Psoas muscle (tissue), 7 donors: ENCODE measurements at regions not wholly inside any gene's neighbourhood (a gene's known extent, or its start where the extent isn't known, plus 50 kb on each side); places are given as distances from the start of the nearest gene placed in this dataset.
A peak's percentile ranks its signal among the peaks of the same experiment; 100 is the strongest.

Experiments used
- ATAC-seq, 4 donors: fragments of 200-7000 bp; cut with Tn5 transposase; one replicate each; pipeline ENCODE4 v1.9.1; 2020; ENCODE audit warnings: moderate library complexity in 3 of 4, mild to moderate bottlenecking in 2 of 4
- DNase-seq, 2 donors: peaks; one replicate each; pipeline ENCODE4 v3.0.0-alpha.2; 2020
- H3K27ac ChIP-seq: fragments of 200-600 bp; one replicate; pipeline ENCODE4 v1.8.0; 2022
- H3K27me3 ChIP-seq, 3 donors: fragments of 200-600 bp in 1 of 3; one replicate each; pipeline versions ENCODE4 v1.6.1 to v1.8.0; 2013 to 2022; ENCODE audit warnings: low read length in 2 of 3, mild to moderate bottlenecking in 2 of 3, moderate library complexity in 1 of 3; ENCODE audit not compliant: insufficient read depth in 3 of 3
- H3K36me3 ChIP-seq, 2 donors: fragments of 200-600 bp in 1 of 2; one replicate each; pipeline versions ENCODE4 v1.6.1 to v1.8.0; 2013 to 2022; ENCODE audit warnings: low read depth in 1 of 2, mild to moderate bottlenecking in 1 of 2, moderate library complexity in 1 of 2; ENCODE audit not compliant: insufficient read depth in 1 of 2
- H3K4me1 ChIP-seq: fragments of 200-600 bp; one replicate; pipeline ENCODE4 v1.8.0; 2022
- H3K4me3 ChIP-seq: fragments of 200-600 bp; one replicate; pipeline ENCODE4 v1.8.0; 2022; ENCODE audit warnings: mild to moderate bottlenecking
- H3K9me3 ChIP-seq: fragments of 200-600 bp; one replicate; pipeline ENCODE4 v1.8.0; 2022
- CTCF ChIP-seq: fragments of 200-600 bp; IDR thresholded peaks from one replicate; pipeline ENCODE4 v1.8.0; 2022; ENCODE audit warnings: antibody characterized with exemption
- WGBS, 3 donors: extraction: QIAGEN DNeasy Blood & Tissue Kit; methylation state at CpG; one replicate each; pipeline versions ENCODE4 v1.1.6 to v1.1.7; 2013; 5-methylcytosine and 5-hydroxymethylcytosine counted together
- intact Hi-C, 2 donors: fragments of 100-400 bp; cut with DNase I; formaldehyde crosslinking; loops; one replicate each; pipeline versions ENCODE4 v1.11.0 to v1.14.2; 2022
- donor health status: healthy with polysubstance abuse.
- donor health status: DM: no; HTN: no; CAD: no; lungs with moderate emphysema.
- donor health status: Bipolar disorder and iron deficiency.
- donor health status: healthy.
- donor health status: DM: yes; HTN: yes; CAD: no.
- donor health status: DM: no; HTN: no; CAD: no.
- donor health status: DM: yes; HTN: yes; CAD: no.

DNA sequence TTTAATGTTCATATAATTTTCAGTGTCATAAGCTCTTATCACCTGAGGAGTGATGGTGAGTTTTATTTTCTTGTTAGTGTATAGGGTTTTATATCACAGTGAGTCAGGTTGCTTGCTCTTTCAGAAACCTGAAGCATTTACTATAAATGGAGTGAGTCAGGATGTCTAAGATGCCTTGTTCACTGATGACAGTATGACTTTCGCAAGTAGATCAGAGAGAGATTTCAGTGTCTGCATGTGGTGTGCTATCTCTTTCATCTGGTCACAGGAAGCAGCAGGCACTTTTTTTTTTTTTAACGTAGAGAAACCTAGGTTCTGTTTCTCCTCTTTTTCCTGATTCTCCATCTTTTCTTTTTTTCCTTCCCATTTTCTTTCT is 237.1 kb downstream of the DMRTA1 start:
- TF ChIP-seq CTCF, result no peak
- H3K4me1 ChIP-seq, result peaks cover 19% of the 10 kb centered on the region
- H3K27me3 ChIP-seq, result no peaks in the 10 kb centered on the region
- DNase-seq (no peak), ATAC-seq (peak; percentile 90 to 95 (median 94))
- 10 to 44% (median 18%) methylated on average over 2 of the region's 2 CpGs for WGBS, 3 donors
- no peaks in the 10 kb centered on the region for H3K36me3 ChIP-seq
- no peaks in the 10 kb centered on the region for H3K9me3 ChIP-seq
- peak overlapping the region; percentile 27 for H3K4me3 ChIP-seq
- intact Hi-C loops, result loop anchor here in 1 of 2 donors (5.0 kb wide), 1 partner anchor 151 kb away; no protein-coding TSS in a partner anchor
- peak overlapping the region; percentile 92 for H3K27ac ChIP-seq

DNA sequence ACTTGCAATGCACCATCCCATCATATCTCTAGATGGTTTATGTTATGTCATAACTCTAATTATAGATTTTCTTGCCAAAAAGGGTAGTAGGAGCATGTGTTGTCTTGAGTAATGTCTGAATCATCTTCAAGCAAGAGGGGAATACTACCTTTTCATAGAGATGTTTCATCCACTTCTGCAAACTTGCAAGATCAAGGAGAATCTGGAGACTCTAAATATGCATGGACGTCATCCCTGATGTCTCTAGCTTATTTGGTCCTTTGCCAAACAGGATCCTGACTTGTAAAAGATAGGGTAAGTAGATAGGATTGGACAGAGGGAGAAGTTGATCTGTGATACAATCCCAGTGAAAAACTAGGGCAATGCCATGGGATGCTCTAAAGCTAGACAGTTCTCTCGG is 246.5 kb downstream of the DMRTA1 start:
- WGBS, 3 donors, result 76 to 83% (median 82%) methylated on average over 2 of the region's 2 CpGs
- H3K9me3 ChIP-seq, result no peaks in the 10 kb centered on the region
- H3K27me3 ChIP-seq, result no peaks in the 10 kb centered on the region
- DNase-seq (no peak), ATAC-seq (peak in 1 of 4 donors; percentile 21)
- intact Hi-C loops, result no loop called here
- H3K4me3 ChIP-seq, result no peak overlapping the region
- TF ChIP-seq CTCF, result no peak
- H3K36me3 ChIP-seq, result no peaks in the 10 kb centered on the region
- H3K27ac ChIP-seq, result no peak overlapping the region
- no peaks in the 10 kb centered on the region for H3K4me1 ChIP-seq

- no peak overlapping the region for H3K4me3 ChIP-seq
- no peak overlapping the region for H3K27ac ChIP-seq
- no peaks in the 10 kb centered on the region for H3K9me3 ChIP-seq
- no peaks in the 10 kb centered on the region for H3K4me1 ChIP-seq
- no peak for TF ChIP-seq CTCF
- ATAC-seq, result no peak
- no peaks in the 10 kb centered on the region for H3K27me3 ChIP-seq
- no peak for DNase-seq
- no peaks in the 10 kb centered on the region for H3K36me3 ChIP-seq
- intact Hi-C loops, result no loop called here
Measured at GRCh38 chr9:22700171-22700570, 253.5 kb downstream of the DMRTA1 start.

GRCh38 chr9:22718653-22719052 is 272.0 kb downstream of the DMRTA1 start:
- no peaks in the 10 kb centered on the region for H3K36me3 ChIP-seq
- TF ChIP-seq CTCF, result no peak
- 62 to 79% (median 74%) methylated on average over 1 of the region's 1 CpG for WGBS, 3 donors
- no peaks in the 10 kb centered on the region for H3K4me1 ChIP-seq
- no peak for DNase-seq
- H3K9me3 ChIP-seq, result no peaks in the 10 kb centered on the region
- H3K4me3 ChIP-seq, result no peak overlapping the region
- ATAC-seq, result no peak
- H3K27me3 ChIP-seq, result no peaks in the 10 kb centered on the region
- intact Hi-C loops, result no loop called here
- no peak overlapping the region for H3K27ac ChIP-seq

DNA sequence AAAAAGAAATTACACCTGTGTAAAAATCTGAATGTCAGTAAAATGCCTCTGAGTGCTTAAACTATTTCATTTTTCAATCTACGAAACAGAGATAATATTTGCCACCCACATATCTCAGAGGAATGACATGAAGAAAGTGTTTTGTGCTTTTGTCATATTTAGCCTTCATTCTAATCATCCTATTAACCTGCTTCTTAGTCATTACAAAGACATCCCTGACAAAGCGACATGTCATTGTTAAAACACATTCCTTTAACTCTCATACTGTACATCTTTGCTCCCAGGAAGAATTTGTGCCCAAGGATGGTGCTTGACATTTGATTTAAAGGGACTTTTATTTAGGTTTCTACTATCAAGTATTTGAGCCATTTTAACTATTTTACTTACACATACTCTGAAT is 275.9 kb downstream of the DMRTA1 start:
- TF ChIP-seq CTCF, result no peak

More for the DNA sequence above, 275.9 kb downstream of the DMRTA1 start:
- H3K27ac ChIP-seq, result no peak overlapping the region
- no peak overlapping the region for H3K4me3 ChIP-seq
- H3K27me3 ChIP-seq, result no peaks in the 10 kb centered on the region
- peaks cover 10% of the 10 kb centered on the region for H3K9me3 ChIP-seq
- no peaks in the 10 kb centered on the region for H3K4me1 ChIP-seq
- intact Hi-C loops, result no loop called here
- no peaks in the 10 kb centered on the region for H3K36me3 ChIP-seq
- WGBS, 3 donors, result 71 to 85% (median 79%) methylated on average over 2 of the region's 2 CpGs
- ATAC-seq (no peak), DNase-seq (no peak)
